Medulla oblongata (tissue), 1 donor: ENCODE measurements at regions not wholly inside any gene's neighbourhood (a gene's known extent, or its start where the extent isn't known, plus 50 kb on each side); places are given as distances from the start of the nearest gene placed in this dataset.

ENCODE experiments used
- DNase-seq: peaks from one replicate; pipeline ENCODE4 v3.0.0-alpha.2; 2015; ENCODE audit errors: extremely low spot score

- DNase-seq = no peak
Measured at GRCh38 chr5:124584991-124585715, 161.3 kb downstream of the ZNF608 start.

GRCh38 chr5:124583469-124584350, 162.7 kb downstream of the ZNF608 start:
- no peak for DNase-seq

GRCh38 chr5:124582561-124582840, 163.9 kb downstream of the ZNF608 start:
- no peak for DNase-seq

DNA sequence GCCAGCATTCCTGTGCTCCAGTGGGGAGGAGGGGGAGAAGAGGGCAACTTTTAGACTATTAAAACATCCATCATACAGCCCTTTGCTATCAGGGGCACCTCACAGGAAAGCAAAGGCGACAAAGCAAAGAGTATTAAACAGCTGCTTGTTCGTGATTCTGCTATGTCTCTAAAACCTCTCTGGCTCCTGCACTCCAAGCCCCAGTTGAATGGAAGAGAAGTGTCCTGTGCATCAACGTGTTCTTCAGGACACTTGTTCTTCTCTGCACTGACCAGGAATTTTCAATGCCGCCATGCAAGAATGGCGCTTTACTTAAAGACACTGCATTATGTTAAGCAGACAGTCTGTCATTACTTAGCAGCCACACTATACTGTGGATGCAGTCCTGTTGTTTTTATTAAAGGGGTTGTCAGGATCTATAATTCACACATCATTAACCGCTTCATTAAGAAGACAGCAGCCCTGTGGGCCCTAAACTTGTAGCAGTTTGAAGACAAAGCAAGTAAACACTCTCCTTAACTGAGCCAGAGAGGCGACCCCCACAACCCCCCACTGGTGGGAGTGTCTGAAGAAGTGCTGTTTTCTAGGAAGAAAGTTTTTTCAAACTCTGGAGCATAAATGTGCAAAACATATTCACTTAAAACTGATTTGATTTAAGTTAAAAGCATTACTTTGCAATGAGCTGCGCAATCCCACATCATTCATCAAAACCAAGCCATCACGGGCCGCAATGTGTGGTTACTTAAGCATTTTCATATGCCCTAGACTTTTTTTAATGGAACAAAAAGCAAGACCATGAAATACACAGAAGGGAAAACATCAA, 164.5 kb downstream of the ZNF608 start:
- no peak for DNase-seq

GRCh38 chr5:124580925-124581737, 165.3 kb downstream of the ZNF608 start:
- no peak for DNase-seq

- DNase-seq = no peak
Measured at GRCh38 chr5:124580512-124580911, 165.9 kb downstream of the ZNF608 start.

GRCh38 chr5:124576848-124577409, 169.5 kb downstream of the ZNF608 start:
- no peak for DNase-seq

DNA sequence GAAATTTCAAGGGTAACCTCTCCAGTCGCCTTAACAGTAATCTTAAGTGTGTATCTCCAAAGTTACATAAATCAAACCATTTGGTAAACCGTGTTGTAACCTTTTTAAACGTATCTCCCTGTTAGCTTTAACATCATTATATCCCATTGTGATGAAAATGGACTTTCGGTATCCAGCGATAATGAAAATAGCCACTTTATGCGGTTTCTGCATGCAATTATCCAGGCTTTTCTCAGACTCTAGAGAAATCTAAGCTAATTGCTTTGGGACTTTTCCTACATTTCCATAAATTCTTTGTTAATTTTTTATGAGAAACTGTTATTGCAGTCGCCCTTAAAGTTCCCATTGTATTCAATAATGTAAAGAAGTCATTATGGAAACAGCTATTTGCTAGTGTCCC, 170.7 kb downstream of the ZNF608 start:
- no peak for DNase-seq

- peak; percentile 84 for DNase-seq
Measured at GRCh38 chr5:124574521-124575436, 171.7 kb downstream of the ZNF608 start.

GRCh38 chr5:124572971-124573370, 173.5 kb downstream of the ZNF608 start:
- DNase-seq = no peak

DNA sequence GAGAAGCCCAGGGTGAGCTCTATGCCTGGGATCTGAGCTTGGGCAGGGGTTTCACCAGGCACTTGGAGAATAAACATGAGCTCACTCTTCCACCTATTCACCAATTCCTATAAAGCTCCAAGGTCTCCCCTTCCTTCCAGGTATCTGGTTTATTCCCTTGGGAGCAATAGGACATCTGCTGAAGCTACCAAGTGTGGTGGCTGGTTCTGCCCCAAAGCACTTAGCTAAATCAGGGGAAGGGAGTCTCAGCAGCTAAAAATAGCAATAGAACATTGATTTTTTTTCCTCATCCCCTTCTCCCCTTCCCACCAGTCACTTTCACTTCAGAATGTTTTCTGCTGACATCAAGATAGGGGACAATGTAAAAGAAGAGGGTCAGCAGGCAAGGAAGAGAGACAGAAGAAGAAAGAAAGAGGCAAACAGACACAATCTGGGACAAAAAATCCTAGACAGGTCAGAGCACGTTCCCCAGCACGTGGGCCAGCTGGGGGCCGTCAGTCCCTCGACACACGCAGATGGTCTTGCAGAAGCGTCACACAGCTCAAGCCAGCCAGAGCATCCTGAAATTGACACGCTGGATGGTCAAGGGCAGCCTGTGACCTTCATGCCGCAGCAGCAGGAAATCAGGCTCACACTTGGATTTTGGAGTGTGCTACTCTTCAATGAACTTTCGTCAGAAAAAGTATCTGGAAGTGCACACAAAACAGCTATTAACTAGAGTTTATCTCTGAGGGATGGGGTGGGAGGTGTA, 176.0 kb downstream of the ZNF608 start:
- no peak for DNase-seq

DNA sequence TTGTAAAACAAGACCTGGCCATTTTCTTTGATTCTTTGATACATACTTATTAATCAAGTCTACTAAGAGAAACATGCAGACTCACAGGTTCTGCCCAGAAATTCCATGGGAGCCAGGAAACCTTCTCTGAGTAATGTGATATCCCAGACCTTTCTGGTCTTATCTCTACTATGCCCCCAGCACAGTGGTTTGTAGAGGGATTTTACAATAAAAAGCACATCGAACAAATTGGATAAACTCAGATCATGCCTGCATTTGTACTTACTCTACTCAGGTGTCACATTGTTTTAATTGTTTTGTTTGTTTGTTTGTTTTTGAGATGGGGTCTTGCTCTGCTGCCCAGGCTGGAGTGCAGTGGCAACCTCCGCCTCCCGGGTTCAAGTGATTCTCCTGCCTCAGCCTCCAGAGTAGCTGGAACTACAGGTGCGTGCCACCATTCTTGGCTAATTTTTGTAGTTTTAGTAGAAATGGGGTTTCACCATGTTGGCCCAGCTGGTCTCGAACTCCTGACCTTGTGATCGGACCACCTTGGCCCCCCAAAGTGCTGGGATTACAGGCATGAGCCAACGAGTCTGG, 179.5 kb downstream of the ZNF608 start:
- no peak for DNase-seq

- no peak for DNase-seq
Measured at GRCh38 chr5:124561451-124561850, 185.0 kb downstream of the ZNF608 start.

DNA sequence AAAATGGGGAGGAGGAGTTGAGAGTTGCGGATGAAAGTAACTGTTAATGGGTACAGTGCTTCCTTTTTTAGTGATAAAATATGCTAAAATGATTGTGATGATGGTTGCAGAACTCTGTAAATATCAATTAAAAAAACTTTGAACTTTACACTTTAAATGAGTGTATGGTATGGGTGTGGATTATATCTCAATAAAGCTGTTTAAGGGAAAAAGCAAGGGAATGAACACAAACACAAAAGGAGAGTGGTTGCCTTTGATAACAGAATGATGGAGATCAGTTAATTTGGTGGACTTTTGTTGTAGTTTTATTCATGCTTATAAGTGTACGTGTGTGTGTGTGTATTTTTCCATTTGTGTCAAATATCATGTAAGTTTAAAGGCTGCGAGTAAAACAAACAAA, 186.1 kb downstream of the ZNF608 start:
- no peak for DNase-seq

DNA sequence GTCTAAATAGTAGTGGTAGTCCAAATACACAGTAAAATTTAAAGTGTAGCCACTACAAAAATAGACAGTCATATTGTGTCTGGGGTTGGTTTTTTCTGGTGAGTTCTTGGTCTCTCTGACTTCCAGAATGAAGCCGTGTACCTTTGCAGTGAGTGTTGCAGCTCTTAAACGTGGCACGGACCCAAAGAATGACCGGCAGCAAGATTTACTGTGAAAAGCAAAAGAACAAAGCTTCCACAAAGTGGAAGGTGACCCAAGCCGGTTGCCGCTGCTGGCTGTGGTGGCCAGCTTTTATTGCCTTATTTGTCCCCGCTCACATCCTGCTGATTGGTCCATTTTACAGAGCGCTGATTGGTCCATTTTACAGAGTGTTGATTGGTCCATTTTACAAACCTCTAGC, 188.7 kb downstream of the ZNF608 start:
- DNase-seq = no peak

DNA sequence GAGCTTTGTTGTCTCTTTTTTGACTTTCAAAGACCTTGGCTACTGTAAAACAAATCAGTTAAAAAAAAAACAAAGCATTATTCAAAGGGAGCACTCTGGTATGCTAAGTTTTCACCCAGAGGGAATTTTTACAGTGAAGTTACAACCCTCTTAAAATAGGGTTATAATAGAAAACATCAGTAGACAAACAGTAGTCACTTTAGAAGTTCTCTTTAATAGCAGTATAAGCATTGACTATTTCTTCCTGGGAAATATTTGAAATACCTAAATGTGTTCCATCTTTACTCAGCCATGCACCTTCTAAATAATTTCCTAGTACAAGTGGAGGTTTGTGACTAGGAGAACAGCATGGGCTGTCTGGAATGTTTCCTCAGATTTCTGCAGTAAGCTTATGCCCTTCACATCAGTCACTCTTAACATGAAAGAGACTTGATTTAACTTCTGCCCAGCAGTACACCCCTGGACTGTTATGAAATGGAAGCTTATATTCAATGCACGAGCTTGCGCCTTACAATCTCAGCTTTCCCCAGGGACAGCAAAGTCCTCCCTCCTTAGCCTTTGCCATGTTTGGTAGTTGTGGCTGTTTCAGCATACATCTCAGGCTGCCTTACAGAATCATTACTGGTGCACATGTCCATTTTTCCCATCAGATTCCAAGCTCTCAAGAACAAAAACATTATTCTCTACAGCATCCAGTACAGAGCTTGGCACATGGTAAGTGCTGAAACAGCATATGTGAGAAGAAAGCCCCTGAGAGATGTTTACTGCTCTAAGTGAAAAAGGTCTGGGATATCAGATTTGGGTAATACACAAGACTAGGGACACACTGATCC, 191.5 kb downstream of the ZNF608 start:
- no peak for DNase-seq

GRCh38 chr5:124553911-124554310, 192.5 kb downstream of the ZNF608 start:
- DNase-seq = no peak

- no peak for DNase-seq
Measured at GRCh38 chr5:124552526-124552925, 193.9 kb downstream of the ZNF608 start.
